ENCODE measurements at regions not wholly inside any gene's neighbourhood (a gene's known extent, or its start where the extent isn't known, plus 50 kb on each side); places are given as distances from the start of the nearest gene placed in this dataset.

DNA sequence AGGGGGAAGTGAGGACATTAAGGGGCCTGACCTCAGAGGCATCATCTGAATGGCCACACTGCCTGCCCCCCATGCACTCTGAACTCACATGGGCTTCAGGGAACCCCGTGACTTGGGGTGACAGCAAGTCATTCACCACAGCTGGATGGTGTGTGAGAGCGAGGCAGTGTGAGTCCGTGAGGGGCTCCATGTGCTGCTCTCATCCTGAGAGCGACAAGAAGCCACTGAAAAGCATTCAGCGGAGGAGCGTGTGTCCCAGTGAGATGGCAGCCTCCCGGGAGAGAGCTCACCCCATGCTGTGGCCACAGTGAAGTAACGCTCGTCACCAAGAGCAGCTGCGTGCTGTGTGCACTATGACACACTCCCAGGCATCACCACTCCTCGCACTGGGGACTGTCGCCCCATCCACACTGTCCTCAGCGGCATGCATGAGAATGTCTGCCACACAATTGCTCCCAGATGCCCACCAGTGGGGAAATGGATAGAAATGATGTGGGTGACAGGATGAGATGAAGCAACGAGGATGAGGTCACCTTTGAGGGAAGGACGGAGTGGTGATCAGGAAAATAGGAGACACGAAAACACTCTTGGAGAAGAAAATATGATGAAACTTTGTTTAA lies 213.0 kb upstream of the RAB6C start:
- no peak for TF ChIP-seq EZH2 (IDR thresholded peaks at IDR 0.05; ENCODE audit: low read depth)
- no peak for TF ChIP-seq CTCF (conservative IDR thresholded peaks at IDR 0.05)
- no peaks in the 10 kb centered on the region for H3K4me1 ChIP-seq (replicated peaks; ENCODE audit: insufficient read depth)
- H3K36me3 ChIP-seq (ENCODE audit: low read depth) = no peaks in the 10 kb centered on the region
- no peak overlapping the region for H2AFZ ChIP-seq
- no peaks in the 10 kb centered on the region for H3K79me2 ChIP-seq (ENCODE audit: low read depth)
- intact Hi-C loops (cut with micrococcal nuclease; ENCODE audit: unreplicated experiment) = no loop called here
- peaks cover 90% of the 10 kb centered on the region for H3K27me3 ChIP-seq (ENCODE audit: insufficient read depth, low read depth)
- no peak overlapping the region for H3K27ac ChIP-seq
- H3K4me2 ChIP-seq = no peak overlapping the region
- H3K9me3 ChIP-seq (ENCODE audit: insufficient read depth, low read depth) = no peaks in the 10 kb centered on the region
- no TSS peak for BruUV-seq (replicated peaks)
- ChIA-PET CTCF (no interaction called here), POLR2A (ENCODE audit: unreplicated experiment) (no interaction called here)
- H4K20me1 ChIP-seq (ENCODE audit: insufficient read depth) = no peaks in the 10 kb centered on the region
- H3K9me2 ChIP-seq (ENCODE audit: insufficient read depth) = no peaks in the 10 kb centered on the region
- no peaks in the 10 kb centered on the region for H3F3A ChIP-seq (ENCODE audit: insufficient read depth, low read depth)
- no peak overlapping the region for H3K4me3 ChIP-seq
- DNase-seq = no peak

DNA sequence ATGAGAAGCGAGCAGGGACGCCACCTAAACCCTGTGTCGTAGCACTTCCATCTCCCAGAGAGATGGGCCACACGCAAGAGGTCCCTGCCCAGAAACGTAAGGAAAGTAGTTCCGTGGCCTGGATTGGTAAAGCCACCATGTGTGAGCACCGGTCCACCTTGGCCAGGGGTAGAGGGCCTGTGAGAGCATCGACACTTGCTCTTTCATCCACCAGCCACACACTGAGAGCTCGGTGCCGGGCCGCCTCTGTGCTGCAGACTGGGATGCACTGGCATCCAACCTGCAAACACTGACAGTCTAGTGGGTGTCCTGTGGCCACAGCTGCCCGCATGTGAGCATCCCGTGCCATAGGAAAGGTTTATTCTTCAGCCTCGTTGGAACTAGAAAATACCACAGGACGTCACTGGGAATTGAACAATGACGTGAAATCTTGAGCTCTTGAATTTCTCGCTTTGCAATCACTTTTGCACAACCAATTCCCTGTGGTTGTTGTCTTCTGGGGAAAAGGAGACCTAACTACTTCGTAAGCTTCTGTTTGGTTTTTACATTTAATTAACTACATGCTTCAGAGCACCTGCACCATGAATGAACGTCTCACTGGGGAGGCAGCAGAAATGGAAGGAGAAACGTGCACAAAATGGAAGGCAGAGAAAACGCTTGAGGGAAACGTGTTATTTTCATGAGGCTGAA lies 212.0 kb upstream of the RAB6C start:
- H3F3A ChIP-seq (ENCODE audit: insufficient read depth, low read depth) = no peaks in the 10 kb centered on the region
- POLR2A ChIA-PET (ENCODE audit: unreplicated experiment) = no interaction called here
- intact Hi-C loops (cut with micrococcal nuclease; ENCODE audit: unreplicated experiment) = no loop called here
- no peaks in the 10 kb centered on the region for H3K4me1 ChIP-seq (replicated peaks; ENCODE audit: insufficient read depth)
- no peaks in the 10 kb centered on the region for H3K9me2 ChIP-seq (ENCODE audit: insufficient read depth)
- H3K4me2 ChIP-seq = no peak overlapping the region
- no peak overlapping the region for H3K4me3 ChIP-seq
- CTCF ChIA-PET = no interaction called here
- no peak for DNase-seq
- H2AFZ ChIP-seq = no peak overlapping the region
- peaks cover 90% of the 10 kb centered on the region for H3K27me3 ChIP-seq (ENCODE audit: insufficient read depth, low read depth)
- no peaks in the 10 kb centered on the region for H4K20me1 ChIP-seq (ENCODE audit: insufficient read depth)
- H3K36me3 ChIP-seq (ENCODE audit: low read depth) = no peaks in the 10 kb centered on the region
- H3K9me3 ChIP-seq (ENCODE audit: insufficient read depth, low read depth) = no peaks in the 10 kb centered on the region
- no peak overlapping the region for H3K27ac ChIP-seq
- no TSS peak for BruUV-seq (replicated peaks)
- no peaks in the 10 kb centered on the region for H3K79me2 ChIP-seq (ENCODE audit: low read depth)
- TF ChIP-seq CTCF (conservative IDR thresholded peaks at IDR 0.05) (no peak), EZH2 (IDR thresholded peaks at IDR 0.05; ENCODE audit: low read depth) (no peak)

- intact Hi-C loops (cut with micrococcal nuclease; ENCODE audit: unreplicated experiment) = no loop called here
- no peaks in the 10 kb centered on the region for H4K20me1 ChIP-seq (ENCODE audit: insufficient read depth)
- H3K4me1 ChIP-seq (replicated peaks; ENCODE audit: insufficient read depth) = no peaks in the 10 kb centered on the region
- DNase-seq = no peak
- no peaks in the 10 kb centered on the region for H3K36me3 ChIP-seq (ENCODE audit: low read depth)
- no peaks in the 10 kb centered on the region for H3F3A ChIP-seq (ENCODE audit: insufficient read depth, low read depth)
- CTCF ChIA-PET = no interaction called here
- H3K79me2 ChIP-seq (ENCODE audit: low read depth) = no peaks in the 10 kb centered on the region
- no TSS peak for BruUV-seq (replicated peaks)
- H3K4me2 ChIP-seq = no peak overlapping the region
- no peak overlapping the region for H2AFZ ChIP-seq
- no peak overlapping the region for H3K4me3 ChIP-seq
- no peak overlapping the region for H3K27ac ChIP-seq
- TF ChIP-seq CTCF (conservative IDR thresholded peaks at IDR 0.05) (no peak), EZH2 (IDR thresholded peaks at IDR 0.05; ENCODE audit: low read depth) (no peak)
- peaks cover 85% of the 10 kb centered on the region for H3K27me3 ChIP-seq (ENCODE audit: insufficient read depth, low read depth)
- H3K9me3 ChIP-seq (ENCODE audit: insufficient read depth, low read depth) = no peaks in the 10 kb centered on the region
- no peaks in the 10 kb centered on the region for H3K9me2 ChIP-seq (ENCODE audit: insufficient read depth)
- POLR2A ChIA-PET (ENCODE audit: unreplicated experiment) = no interaction called here
Measured at GRCh38 chr2:129768036-129768386, 211.5 kb upstream of the RAB6C start.
